NB4 (cell line): ENCODE measurements at regions not wholly inside any gene's neighbourhood (a gene's known extent, or its start where the extent isn't known, plus 50 kb on each side); places are given as distances from the start of the nearest gene placed in this dataset.
A peak's percentile ranks its signal among the peaks of the same experiment; 100 is the strongest.
"Not testable (repeated sequence)": the region's sequence is repeated elsewhere in the genome, so short reads cannot be mapped to it uniquely, and the experiment has no call there.

ENCODE experiments used
- DNase-seq: peaks from one replicate; pipeline ENCODE4 v3.0.0; 2010; ENCODE audit warnings: low read depth
- H3K4me3 ChIP-seq: one replicate; pipeline ENCODE4 v1.5.1; 2011; ENCODE audit warnings: mild to moderate bottlenecking, low read depth, low read length, moderate library complexity
- CTCF ChIP-seq: IDR thresholded peaks from one replicate; pipeline ENCODE4 v1.5.1; 2012; ENCODE audit warnings: low read depth, low read length
- MAX ChIP-seq: IDR thresholded peaks from 2 replicates; pipeline ENCODE4 v1.6.1; 2011; ENCODE audit warnings: low read depth, low read length
- MYC ChIP-seq: IDR thresholded peaks from 2 replicates; pipeline ENCODE4 v1.6.1; 2011; ENCODE audit warnings: low read depth, low read length
- POLR2A ChIP-seq: IDR thresholded peaks from 2 replicates; pipeline ENCODE4 v1.6.1; 2011; ENCODE audit warnings: mild to moderate bottlenecking; ENCODE audit not compliant: insufficient read length; ENCODE audit errors: extremely low read depth

- no peak overlapping the region for H3K4me3 ChIP-seq
- no peak for DNase-seq
- no peak for TF ChIP-seq MYC
- no peak for TF ChIP-seq CTCF
- no peak for TF ChIP-seq MAX
- TF ChIP-seq POLR2A, result no peak
These were observed 115.6 kb upstream of the HCRTR2 start for GRCh38 chr6:55058682-55059081.

- DNase-seq, result no peak
- TF ChIP-seq POLR2A (no peak), CTCF (no peak), MYC (no peak), MAX (no peak)
- H3K4me3 ChIP-seq, result no peak overlapping the region
These were observed 109.4 kb upstream of the HCRTR2 start for GRCh38 chr6:55064711-55065420.

GRCh38 chr6:55069132-55069781 lies 105.1 kb upstream of the HCRTR2 start:
- no peak overlapping the region for H3K4me3 ChIP-seq
- DNase-seq, result peak; percentile 39
- peak; percentile 52 for TF ChIP-seq CTCF
- TF ChIP-seq MYC, result no peak
- no peak for TF ChIP-seq MAX
- no peak for TF ChIP-seq POLR2A

- H3K4me3 ChIP-seq, result no peak overlapping the region
- DNase-seq, result no peak
- TF ChIP-seq MYC, result no peak
These were observed 92.3 kb upstream of the HCRTR2 start for GRCh38 chr6:55082021-55082420.

- DNase-seq, H3K4me3 ChIP-seq: not testable (repeated sequence)
These were observed 86.3 kb upstream of the HCRTR2 start for GRCh38 chr6:55088011-55088410.

GRCh38 chr6:55088902-55089301 lies 85.4 kb upstream of the HCRTR2 start:
- H3K4me3 ChIP-seq, result no peak overlapping the region
- DNase-seq, result no peak
- TF ChIP-seq CTCF (no peak), POLR2A (no peak), MAX (no peak)

GRCh38 chr6:55089325-55089724 lies 85.0 kb upstream of the HCRTR2 start:
- DNase-seq, result no peak
- TF ChIP-seq MYC (no peak), MAX (no peak), CTCF (no peak), POLR2A (no peak)
- H3K4me3 ChIP-seq, result no peak overlapping the region
